Keratinocyte (primary cell): ENCODE measurements at regions not wholly inside any gene's neighbourhood (a gene's known extent, or its start where the extent isn't known, plus 50 kb on each side); places are given as distances from the start of the nearest gene placed in this dataset.

Source experiments
- DNase-seq: peaks from one replicate; pipeline ENCODE4 v3.0.0-alpha.2; 2011; ENCODE audit warnings: low read depth, missing footprints, low spot score
- FAIRE-seq: peaks from 2 replicates; lab custom pipeline; 2011; peaks lifted over from hg19 to GRCh38; lab: Jason Lieb, UNC
- H2AFZ ChIP-seq: 2 replicates; pipeline ENCODE4 v1.6.0; 2012; ENCODE audit warnings: low read length, control low read depth, inconsistent platforms; ENCODE audit not compliant: control insufficient read depth
- H3K27ac ChIP-seq: 2 replicates; pipeline ENCODE4 v1.5.1; 2011; ENCODE audit warnings: low read length; ENCODE audit not compliant: control insufficient read depth, insufficient read depth
- H3K27me3 ChIP-seq: 3 replicates; pipeline ENCODE4 v1.6.0; 2011; ENCODE audit warnings: low read length; ENCODE audit not compliant: control insufficient read depth, insufficient read depth; ENCODE audit errors: extremely low read depth
- H3K36me3 ChIP-seq, 2 experiments: 2 replicates in 1 of 2; 3 replicates in 1 of 2; pipeline ENCODE4 v1.5.1; 2011; ENCODE audit warnings: low read length in 2 of 2, mild to moderate bottlenecking in 1 of 2; ENCODE audit not compliant: control insufficient read depth in 2 of 2, insufficient read depth in 2 of 2; ENCODE audit errors: extremely low read depth in 1 of 2
- H3K4me1 ChIP-seq: 3 replicates; pipeline ENCODE4 v1.5.1; 2011; ENCODE audit warnings: low read length; ENCODE audit not compliant: control insufficient read depth, insufficient read depth; ENCODE audit errors: extremely low read depth
- H3K4me2 ChIP-seq: 3 replicates; pipeline ENCODE4 v1.6.0; 2011; ENCODE audit warnings: low read depth, low read length; ENCODE audit not compliant: control insufficient read depth, insufficient read depth; ENCODE audit errors: extremely low read depth
- H3K4me3 ChIP-seq, 3 experiments: fragments of 200-600 bp in 1 of 3; sonication (generic) in 1 of 3; 2 replicates in 2 of 3; 3 replicates in 1 of 3; pipeline ENCODE4 v1.5.1; 2011 to 2016; ENCODE audit warnings: low read length in 3 of 3, mild to moderate bottlenecking in 3 of 3, control low read depth in 2 of 3, inconsistent platforms in 1 of 3, low read depth in 1 of 3, mixed read lengths in 1 of 3, mixed run types in 1 of 3, moderate library complexity in 1 of 3; ENCODE audit not compliant: control insufficient read depth in 2 of 3, insufficient read depth in 2 of 3; ENCODE audit errors: extremely low read depth in 1 of 3
- H3K79me2 ChIP-seq: 2 replicates; pipeline ENCODE4 v1.6.0; 2012; ENCODE audit warnings: low read length; ENCODE audit not compliant: control insufficient read depth, insufficient read depth
- H3K9ac ChIP-seq: 3 replicates; pipeline ENCODE4 v1.6.0; 2011; ENCODE audit warnings: low read length; ENCODE audit not compliant: control insufficient read depth, insufficient read depth; ENCODE audit errors: extremely low read depth
- H3K9me1 ChIP-seq: 3 replicates; pipeline ENCODE4 v1.6.0; 2011; ENCODE audit warnings: low read length; ENCODE audit not compliant: control insufficient read depth, insufficient read depth; ENCODE audit errors: extremely low read depth
- H3K9me3 ChIP-seq: 2 replicates; pipeline ENCODE4 v1.5.1; 2012; ENCODE audit warnings: low read depth, low read length; ENCODE audit not compliant: control insufficient read depth
- H4K20me1 ChIP-seq: 3 replicates; pipeline ENCODE4 v1.6.0; 2011; ENCODE audit warnings: low read length; ENCODE audit not compliant: control insufficient read depth, insufficient read depth; ENCODE audit errors: extremely low read depth
- CTCF ChIP-seq, 3 experiments: IDR thresholded peaks in 1 of 3; conservative IDR thresholded peaks in 1 of 3; optimal IDR thresholded peaks in 1 of 3; 2 replicates in 2 of 3; 3 replicates in 1 of 3; pipeline versions ENCODE3 to v1.5.1; 2011; ENCODE audit warnings: low read length in 3 of 3, mild to moderate bottlenecking in 3 of 3, moderate library complexity in 2 of 3, control low read depth in 1 of 3, inconsistent platforms in 1 of 3; ENCODE audit not compliant: insufficient read depth in 2 of 3; ENCODE audit errors: extremely low read depth in 1 of 3
- EZH2 ChIP-seq: IDR thresholded peaks from one replicate; pipeline ENCODE4 v1.6.1; 2012; ENCODE audit warnings: inconsistent platforms, mild to moderate bottlenecking, low read length, moderate library complexity
- dilution Hi-C: fragments of 300-500 bp; cut with MboI; formaldehyde crosslinking; loops from one replicate; pipeline ENCODE4 v1.7.0; 2020; ENCODE audit warnings: low sequenced_read_pairs; ENCODE audit not compliant: extremely low pct_ligation_motif_present

- Histone ChIP-seq H3K9ac (no peak overlapping the region), H4K20me1 (no peaks in the 10 kb centered on the region), H3K36me3 (no peaks in the 10 kb centered on the region), H3K9me3 (no peaks in the 10 kb centered on the region), H3K9me1 (no peaks in the 10 kb centered on the region), H3K27ac (no peak overlapping the region), H2AFZ (no peak overlapping the region), H3K4me3 (no peak overlapping the region), H3K4me2 (no peak overlapping the region), H3K4me1 (peaks cover 11% of the 10 kb centered on the region), H3K27me3 (no peaks in the 10 kb centered on the region), H3K79me2 (no peaks in the 10 kb centered on the region)
- no peak for DNase-seq
- FAIRE-seq = no peak
- TF ChIP-seq CTCF (optimal IDR thresholded peaks at IDR 0.05 in 1 of 3, IDR thresholded peaks at IDR 0.05 in 1 of 3, conservative IDR thresholded peaks at IDR 0.05 in 1 of 3; ENCODE audit: extremely low read depth in 1 of 3, insufficient read depth in 2 of 3, low read length in 3 of 3) = no peak
- dilution Hi-C loops = no loop called here
Observed at GRCh38 chr12:5343711-5344110, 88.2 kb upstream of the NTF3 start.

GRCh38 chr12:5344131-5344530, 87.8 kb upstream of the NTF3 start:
- no peaks in the 10 kb centered on the region for H3K36me3 ChIP-seq
- H3K79me2 ChIP-seq = no peaks in the 10 kb centered on the region
- no peaks in the 10 kb centered on the region for H4K20me1 ChIP-seq
- H3K9me3 ChIP-seq = no peaks in the 10 kb centered on the region
- no peaks in the 10 kb centered on the region for H3K9me1 ChIP-seq
- H3K27me3 ChIP-seq = no peaks in the 10 kb centered on the region
- DNase-seq = no peak
- no peak overlapping the region for H3K4me3 ChIP-seq
- no peak overlapping the region for H3K27ac ChIP-seq
- H3K4me2 ChIP-seq = no peak overlapping the region
- H3K9ac ChIP-seq = no peak overlapping the region
- H2AFZ ChIP-seq = no peak overlapping the region
- FAIRE-seq = no peak
- H3K4me1 ChIP-seq = peaks cover 13% of the 10 kb centered on the region
- TF ChIP-seq CTCF (optimal IDR thresholded peaks at IDR 0.05 in 1 of 3, IDR thresholded peaks at IDR 0.05 in 1 of 3, conservative IDR thresholded peaks at IDR 0.05 in 1 of 3; ENCODE audit: extremely low read depth in 1 of 3, insufficient read depth in 2 of 3, low read length in 3 of 3) (no peak), EZH2 (no peak)
- dilution Hi-C loops = no loop called here
